NCI-H1436 treated with DMSO at 0.1 percent for 48 hours (cell line): ENCODE measurements at regions not wholly inside any gene's neighbourhood (a gene's known extent, or its start where the extent isn't known, plus 50 kb on each side); places are given as distances from the start of the nearest gene placed in this dataset.
"Not testable (repeated sequence)": the region's sequence is repeated elsewhere in the genome, so short reads cannot be mapped to it uniquely, and the experiment has no call there.

Experiments used
- DNase-seq: peaks from one replicate; lab custom pipeline; 2025; lab: John Stamatoyannopoulos, UW

DNA sequence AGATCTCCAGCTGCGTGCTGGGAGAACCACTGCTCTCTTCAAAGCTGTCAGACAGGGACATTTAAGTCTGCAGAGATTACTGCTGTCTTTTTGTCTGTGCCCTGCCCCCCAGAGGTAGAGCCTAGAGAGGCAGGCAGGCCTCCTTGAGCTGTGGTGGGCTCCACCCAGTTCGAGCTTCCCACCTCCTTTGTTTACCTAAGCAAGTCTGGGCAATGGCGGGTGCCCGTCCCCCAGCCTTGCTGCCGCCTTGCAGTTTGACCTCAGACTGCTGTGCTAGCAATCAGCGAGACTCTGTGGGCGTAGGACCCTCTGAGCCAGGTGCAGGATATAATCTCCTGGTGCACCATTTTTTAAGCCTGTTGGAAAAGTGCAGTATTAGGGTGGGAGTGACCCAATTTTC, 128.6 kb downstream of the ACTR3 start:
- DNase-seq, result not testable (repeated sequence)

GRCh38 chr2:114020668-114021067, 130.8 kb downstream of the ACTR3 start:
- DNase-seq, result no peak

- DNase-seq, result no peak
Measured at GRCh38 chr2:114022360-114023085, 132.6 kb downstream of the ACTR3 start.

- DNase-seq, result no peak
Measured at GRCh38 chr2:114024326-114024725, 134.4 kb downstream of the ACTR3 start.

DNA sequence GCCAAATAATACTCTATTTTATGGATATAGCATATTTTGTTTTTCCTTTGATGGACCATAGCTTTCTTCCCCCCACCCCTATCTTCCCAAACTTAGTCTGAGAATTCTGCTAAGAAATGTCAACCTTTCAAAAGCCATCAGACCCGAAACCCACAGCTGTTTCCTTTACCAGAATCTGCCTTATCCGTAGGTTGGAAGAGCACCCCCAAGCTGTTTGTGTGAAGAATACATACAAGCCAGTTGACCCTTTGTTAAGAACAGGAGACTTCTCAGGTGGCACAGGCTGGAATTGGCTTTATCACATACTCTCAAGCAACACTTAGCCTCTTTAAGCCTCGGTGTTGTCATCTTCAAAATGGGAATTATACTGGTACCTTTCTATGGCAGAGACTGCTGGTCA, 135.1 kb downstream of the ACTR3 start:
- no peak for DNase-seq

DNA sequence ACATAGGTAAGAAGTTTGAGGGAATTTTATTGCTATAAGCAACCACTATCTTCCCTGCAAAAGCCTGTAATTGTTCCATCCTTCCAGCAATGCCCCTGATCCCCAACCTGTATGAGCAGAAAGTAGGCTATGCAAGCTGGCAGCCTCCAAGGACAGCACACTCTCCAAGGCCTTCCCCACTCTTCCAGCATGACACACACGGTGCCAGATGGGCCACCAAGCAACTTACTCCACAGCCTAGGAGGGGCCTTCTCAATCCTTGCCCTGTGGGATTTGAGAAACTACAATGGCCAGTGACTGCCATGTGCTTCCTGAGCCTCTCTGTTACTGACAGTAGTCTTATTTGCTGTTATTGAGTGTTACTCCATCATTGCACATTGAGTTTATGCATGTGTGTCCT, 137.5 kb downstream of the ACTR3 start:
- no peak for DNase-seq

- no peak for DNase-seq
Measured at GRCh38 chr2:114031605-114032505, 142.0 kb downstream of the ACTR3 start.

DNA sequence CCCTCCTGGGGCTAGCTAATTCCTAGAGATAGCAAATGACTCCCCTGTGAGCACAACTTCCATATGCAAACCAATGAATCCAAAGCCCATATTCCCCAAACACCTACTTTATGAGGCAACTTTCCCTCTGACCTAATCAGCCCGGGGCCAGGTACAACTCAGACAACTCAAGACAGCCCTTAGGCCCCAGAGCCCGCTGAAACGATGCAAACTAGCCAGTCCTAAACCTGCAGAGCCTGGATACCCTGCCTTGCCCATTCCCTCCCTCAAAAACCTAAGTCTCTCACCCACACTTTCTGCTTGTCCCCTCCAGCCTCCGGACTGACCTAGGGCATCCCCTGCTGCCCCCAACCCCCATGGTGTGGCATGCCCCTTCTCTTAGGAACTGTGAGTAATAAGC, 142.8 kb downstream of the ACTR3 start:
- DNase-seq, result no peak

DNA sequence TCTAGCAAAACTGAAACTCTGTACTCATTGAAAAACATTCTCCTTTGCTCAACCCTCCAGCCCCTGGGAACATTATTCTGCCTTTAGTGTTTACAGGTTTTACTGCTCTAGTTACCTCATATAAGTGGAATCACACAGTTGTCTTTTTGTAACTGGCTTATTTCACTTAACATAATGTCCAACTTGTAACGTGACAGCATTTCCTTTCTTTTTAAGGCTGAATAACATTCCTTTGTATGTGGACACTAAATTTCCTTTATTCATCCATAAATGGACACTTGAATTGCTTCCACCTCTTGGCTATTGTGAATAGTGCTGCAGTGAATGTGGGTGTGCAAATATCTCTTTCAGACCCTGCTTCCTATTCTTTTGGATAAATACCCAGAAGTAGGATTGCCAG, 144.9 kb downstream of the ACTR3 start:
- DNase-seq, result no peak

GRCh38 chr2:114038710-114039109, 148.8 kb downstream of the ACTR3 start:
- no peak for DNase-seq

DNA sequence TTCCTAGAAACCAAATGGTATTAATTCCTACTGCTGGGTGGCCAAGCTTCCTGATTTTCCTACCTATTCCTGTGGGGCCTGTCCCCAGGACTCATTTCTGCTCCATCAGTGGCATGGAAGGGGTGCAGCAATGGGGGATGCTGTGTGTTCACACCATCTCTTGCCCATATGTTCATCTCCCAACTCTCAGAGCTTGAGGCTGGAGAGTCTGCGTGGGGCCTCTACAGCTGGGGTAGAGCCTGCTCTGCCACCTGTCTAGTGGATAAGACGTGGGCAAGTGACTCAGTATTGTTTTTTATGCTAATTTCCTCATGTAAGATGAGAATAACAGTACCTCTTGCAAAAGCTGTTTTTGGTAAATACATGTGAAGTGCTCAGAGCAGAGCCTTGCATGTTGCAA, 149.8 kb downstream of the ACTR3 start:
- no peak for DNase-seq

DNA sequence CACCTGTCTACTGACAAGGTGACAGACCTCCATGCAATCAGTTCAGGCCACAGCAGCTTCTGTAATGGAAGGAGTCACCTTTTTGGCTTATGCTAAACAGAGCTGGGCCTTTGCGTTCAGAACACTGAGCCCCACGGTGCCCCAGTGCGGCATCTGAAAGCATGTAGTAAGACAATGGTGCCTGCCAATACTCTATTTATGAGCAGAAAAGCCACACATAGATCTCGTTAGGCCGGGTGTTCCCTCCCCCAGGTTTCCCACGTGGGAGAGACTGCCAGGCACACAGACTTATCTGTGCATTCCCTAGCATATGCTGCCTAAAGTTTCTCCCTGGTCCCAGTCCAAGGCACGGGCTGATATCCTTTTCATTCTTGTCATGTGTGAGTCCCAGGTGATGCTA, 150.9 kb downstream of the ACTR3 start:
- no peak for DNase-seq

GRCh38 chr2:114044985-114045384, 155.1 kb downstream of the ACTR3 start:
- no peak for DNase-seq

GRCh38 chr2:114046373-114046772, 156.5 kb downstream of the ACTR3 start:
- no peak for DNase-seq

GRCh38 chr2:114046866-114047435, 157.1 kb downstream of the ACTR3 start:
- DNase-seq, result no peak

- no peak for DNase-seq
Measured at GRCh38 chr2:114049280-114049679, 159.4 kb downstream of the ACTR3 start.

- no peak for DNase-seq
Measured at GRCh38 chr2:114049826-114050225, 159.9 kb downstream of the ACTR3 start.

DNA sequence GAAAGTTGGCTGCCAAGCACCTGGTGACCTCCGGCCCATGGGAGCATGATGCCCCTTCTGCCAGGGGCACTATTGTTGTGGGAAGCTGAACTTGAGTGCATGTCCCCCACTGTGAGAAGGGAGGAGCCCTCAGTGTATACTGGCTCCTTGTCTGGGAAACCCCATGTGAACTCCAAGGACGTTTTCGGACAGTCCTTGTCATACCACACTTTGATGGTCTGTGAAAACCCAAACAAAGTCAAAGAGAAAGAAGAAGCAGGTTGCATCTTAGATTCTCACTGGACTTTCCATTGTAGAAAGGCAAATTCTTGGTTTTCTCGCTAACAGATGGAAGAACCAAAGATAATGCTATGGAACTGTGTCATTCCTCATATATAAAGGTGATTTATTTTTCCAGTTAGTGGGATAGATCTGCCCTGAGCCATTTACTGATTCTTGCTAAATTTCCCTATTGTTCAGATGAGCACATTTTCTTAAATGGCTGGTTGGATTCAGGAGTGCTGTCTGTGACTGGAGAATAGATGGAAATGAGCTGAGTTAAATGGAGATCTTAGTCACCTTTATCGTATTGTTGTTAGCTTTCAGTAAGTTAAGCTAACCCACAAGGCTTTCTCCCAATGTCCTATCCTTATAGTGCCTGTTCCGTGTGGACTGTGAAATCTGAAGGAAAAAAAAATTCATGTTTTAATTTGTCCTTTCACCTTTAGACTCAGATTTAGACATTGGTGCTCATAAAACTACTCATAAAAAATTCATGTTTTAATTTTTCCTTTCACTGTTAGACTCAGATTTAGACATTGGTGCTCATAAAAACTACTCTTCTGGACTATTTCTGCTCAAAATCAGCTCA, 166.6 kb downstream of the ACTR3 start:
- DNase-seq, result no peak

DNA sequence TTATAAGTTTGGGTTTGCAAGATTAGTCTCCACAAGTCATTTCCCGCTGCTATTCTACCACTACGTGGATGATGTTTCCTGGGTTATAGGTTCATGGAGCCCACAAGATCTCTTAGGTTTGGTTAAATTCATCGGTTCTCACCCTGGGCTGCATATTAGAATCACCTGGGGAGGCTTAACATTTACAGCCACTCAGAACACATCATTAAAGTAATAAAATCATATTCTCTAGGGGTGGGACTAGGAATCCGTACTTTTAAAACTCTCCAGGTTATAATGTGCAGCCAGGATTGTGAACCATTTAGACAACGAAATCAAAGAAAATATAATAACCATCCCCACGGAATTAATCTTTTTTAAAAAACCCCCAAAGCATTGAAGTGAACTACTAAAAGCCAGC, 167.7 kb downstream of the ACTR3 start:
- DNase-seq, result no peak

- DNase-seq, result no peak
Measured at GRCh38 chr2:114061566-114062098, 171.7 kb downstream of the ACTR3 start.

GRCh38 chr2:114063346-114063745, 173.5 kb downstream of the ACTR3 start:
- DNase-seq, result no peak

GRCh38 chr2:114065731-114066130, 175.8 kb downstream of the ACTR3 start:
- DNase-seq, result no peak
